GM19438 (cell line): ENCODE measurements at regions not wholly inside any gene's neighbourhood (a gene's known extent, or its start where the extent isn't known, plus 50 kb on each side); places are given as distances from the start of the nearest gene placed in this dataset.

ENCODE experiments used
- ATAC-seq: cut with Tn5 transposase; IDR thresholded peaks from one replicate; pipeline ENCODE4 v1.9.1; 2021; ENCODE audit warnings: low read depth; ENCODE audit not compliant: unreplicated experiment

- no peak for ATAC-seq
These were observed 178.0 kb downstream of the YIPF5 start for GRCh38 chr5:143992496-143992895.

GRCh38 chr5:144002876-144003275 lies 167.6 kb downstream of the YIPF5 start:
- ATAC-seq = no peak

- ATAC-seq = no peak
These were observed 166.8 kb downstream of the YIPF5 start for GRCh38 chr5:144003636-144004035.

GRCh38 chr5:144004146-144004545 lies 166.3 kb downstream of the YIPF5 start:
- ATAC-seq = no peak

GRCh38 chr5:144004751-144005150 lies 165.7 kb downstream of the YIPF5 start:
- no peak for ATAC-seq

- no peak for ATAC-seq
These were observed 161.3 kb downstream of the YIPF5 start for GRCh38 chr5:144009116-144009515.

GRCh38 chr5:144011388-144011787 lies 159.1 kb downstream of the YIPF5 start:
- no peak for ATAC-seq

GRCh38 chr5:144013816-144014215 lies 156.6 kb downstream of the YIPF5 start:
- no peak for ATAC-seq

GRCh38 chr5:144015961-144016360 lies 154.5 kb downstream of the YIPF5 start:
- no peak for ATAC-seq

GRCh38 chr5:144017119-144017518 lies 153.3 kb downstream of the YIPF5 start:
- ATAC-seq = no peak

GRCh38 chr5:144017631-144018030 lies 152.8 kb downstream of the YIPF5 start:
- no peak for ATAC-seq

- ATAC-seq = no peak
These were observed 146.4 kb downstream of the YIPF5 start for GRCh38 chr5:144024090-144024489.

GRCh38 chr5:144024545-144024944 lies 145.9 kb downstream of the YIPF5 start:
- no peak for ATAC-seq

GRCh38 chr5:144026286-144026685 lies 144.2 kb downstream of the YIPF5 start:
- ATAC-seq = no peak

- ATAC-seq = no peak
These were observed 142.4 kb downstream of the YIPF5 start for GRCh38 chr5:144028058-144028457.

GRCh38 chr5:144028636-144029035 lies 141.8 kb downstream of the YIPF5 start:
- no peak for ATAC-seq

GRCh38 chr5:144030904-144031303 lies 139.6 kb downstream of the YIPF5 start:
- ATAC-seq = no peak

- no peak for ATAC-seq
These were observed 138.1 kb downstream of the YIPF5 start for GRCh38 chr5:144032375-144032774.

GRCh38 chr5:144033486-144033885 lies 137.0 kb downstream of the YIPF5 start:
- ATAC-seq = no peak

GRCh38 chr5:144035046-144035740 lies 135.3 kb downstream of the YIPF5 start:
- no peak for ATAC-seq

GRCh38 chr5:144036476-144036875 lies 134.0 kb downstream of the YIPF5 start:
- ATAC-seq = no peak

GRCh38 chr5:144040615-144041305 lies 129.7 kb downstream of the YIPF5 start:
- ATAC-seq = no peak
